ENCODE measurements at regions not wholly inside any gene's neighbourhood (a gene's known extent, or its start where the extent isn't known, plus 50 kb on each side); places are given as distances from the start of the nearest gene placed in this dataset.

DNA sequence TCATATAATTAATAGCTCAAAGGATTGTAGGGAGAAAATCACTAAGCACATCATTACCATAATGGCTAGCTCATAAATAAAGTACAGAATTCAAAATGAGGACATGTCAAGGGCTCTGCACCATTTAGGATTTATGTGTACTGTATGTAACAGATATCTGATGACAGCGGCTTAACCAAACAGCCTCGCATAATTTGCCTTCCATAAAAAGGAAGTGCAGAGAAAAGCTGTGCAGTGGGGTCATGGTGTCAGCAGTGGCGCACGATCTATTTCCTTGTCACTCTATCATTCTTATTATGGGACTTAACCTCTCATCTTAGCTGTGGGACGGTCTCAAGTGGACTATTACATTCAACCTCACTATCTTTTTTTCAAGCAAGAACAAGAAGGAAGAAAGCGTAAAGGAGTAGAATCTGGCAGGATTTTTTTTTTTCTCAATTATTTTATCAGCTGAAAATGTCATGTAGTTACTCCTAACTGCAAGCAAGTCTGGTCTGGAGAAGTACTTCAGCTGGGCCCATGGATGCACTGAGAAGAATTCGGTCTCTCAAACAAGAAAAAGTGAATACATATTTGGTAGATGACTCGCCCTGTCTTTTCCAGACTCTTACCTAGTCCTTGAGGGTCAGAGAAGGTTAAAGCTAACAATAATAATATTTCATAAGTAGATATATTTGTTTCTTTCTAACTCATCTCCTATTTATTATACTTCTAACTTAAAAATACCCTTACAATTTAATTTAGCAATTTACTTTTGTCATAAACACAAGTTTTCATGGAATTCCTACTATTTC, 94.6 kb downstream of the COX18 start:
- Histone ChIP-seq H3K27ac (no peak overlapping the region), H3K4me3 (no peak overlapping the region), H3K4me1 (no peaks in the 10 kb centered on the region), H3K27me3 (no peaks in the 10 kb centered on the region), H3K36me3 (no peaks in the 10 kb centered on the region), H3K9me3 (no peaks in the 10 kb centered on the region)
- no peak for DNase-seq (ENCODE audit: extremely low spot score in 2 of 2)
- intact Hi-C loops (cut with DNase I): no loop called here
- TF ChIP-seq POLR2AphosphoS5 (IDR thresholded peaks at IDR 0.05; ENCODE audit: insufficient read depth in 1 of 2, low read depth in 1 of 2): no peak
- no peak for TF ChIP-seq POLR2A (IDR thresholded peaks at IDR 0.05)
- TF ChIP-seq CTCF (IDR thresholded peaks at IDR 0.05): no peak

GRCh38 chr4:72971572-72971971, 97.9 kb downstream of the COX18 start:
- H3K36me3 ChIP-seq: no peaks in the 10 kb centered on the region
- H3K4me3 ChIP-seq: no peak overlapping the region
- intact Hi-C loops (cut with DNase I): no loop called here
- no peak for DNase-seq (ENCODE audit: extremely low spot score in 2 of 2)
- H3K27ac ChIP-seq: no peak overlapping the region
- H3K4me1 ChIP-seq: no peaks in the 10 kb centered on the region
- H3K9me3 ChIP-seq: no peaks in the 10 kb centered on the region
- no peaks in the 10 kb centered on the region for H3K27me3 ChIP-seq
- TF ChIP-seq POLR2A (IDR thresholded peaks at IDR 0.05): no peak
- TF ChIP-seq POLR2AphosphoS5 (IDR thresholded peaks at IDR 0.05; ENCODE audit: insufficient read depth in 1 of 2, low read depth in 1 of 2): no peak
- TF ChIP-seq CTCF (IDR thresholded peaks at IDR 0.05): no peak

DNA sequence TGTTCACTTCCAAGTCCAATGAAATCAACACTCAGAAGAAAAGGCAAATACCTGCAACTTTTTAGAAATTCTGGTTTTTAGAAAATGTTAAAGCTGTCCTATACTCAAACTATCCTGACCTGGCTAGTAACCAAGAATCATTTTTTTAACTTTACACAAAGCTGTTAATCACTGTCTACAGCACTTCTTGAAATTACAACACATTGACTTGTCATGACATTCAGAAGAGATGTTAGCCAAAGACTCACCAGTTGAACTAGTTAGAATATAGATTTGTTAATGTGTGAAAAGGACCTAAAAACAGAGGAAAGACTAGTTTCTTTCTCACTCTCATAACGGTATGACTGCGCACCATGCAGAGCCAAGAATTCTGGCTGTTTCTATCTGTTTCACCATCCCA, 98.8 kb downstream of the COX18 start:
- Histone ChIP-seq H3K4me3 (no peak overlapping the region), H3K27ac (no peak overlapping the region), H3K9me3 (no peaks in the 10 kb centered on the region), H3K36me3 (no peaks in the 10 kb centered on the region), H3K27me3 (no peaks in the 10 kb centered on the region), H3K4me1 (no peaks in the 10 kb centered on the region)
- intact Hi-C loops (cut with DNase I): no loop called here
- no peak for DNase-seq (ENCODE audit: extremely low spot score in 2 of 2)
- TF ChIP-seq POLR2A (IDR thresholded peaks at IDR 0.05) (no peak), CTCF (IDR thresholded peaks at IDR 0.05) (no peak), POLR2AphosphoS5 (IDR thresholded peaks at IDR 0.05; ENCODE audit: insufficient read depth in 1 of 2, low read depth in 1 of 2) (no peak)

DNA sequence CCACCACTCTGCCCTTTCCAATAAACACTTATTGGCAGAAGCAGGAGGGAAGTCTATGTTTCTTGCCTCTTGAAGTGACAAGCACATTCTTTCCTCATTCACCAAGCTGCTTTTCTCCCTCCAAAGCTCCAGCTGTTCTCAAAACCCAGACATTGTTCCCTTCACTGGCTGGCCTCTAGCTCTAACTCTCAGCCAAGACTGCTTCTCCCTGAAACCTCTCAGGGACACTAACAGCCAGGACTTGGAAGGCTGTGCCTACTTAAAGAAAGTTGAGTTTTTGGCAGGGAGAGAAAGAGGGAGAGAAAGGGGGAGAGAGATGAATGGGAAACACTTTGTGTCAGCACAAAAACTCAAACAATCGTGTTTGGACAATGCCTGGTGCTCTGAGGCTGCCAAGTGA, 99.5 kb downstream of the COX18 start:
- no peaks in the 10 kb centered on the region for H3K27me3 ChIP-seq
- no peaks in the 10 kb centered on the region for H3K36me3 ChIP-seq
- no peak for DNase-seq (ENCODE audit: extremely low spot score in 2 of 2)
- intact Hi-C loops (cut with DNase I): no loop called here
- no peaks in the 10 kb centered on the region for H3K9me3 ChIP-seq
- H3K4me3 ChIP-seq: no peak overlapping the region
- TF ChIP-seq POLR2AphosphoS5 (IDR thresholded peaks at IDR 0.05; ENCODE audit: insufficient read depth in 1 of 2, low read depth in 1 of 2) (no peak), POLR2A (IDR thresholded peaks at IDR 0.05) (no peak), CTCF (IDR thresholded peaks at IDR 0.05) (no peak)
- no peaks in the 10 kb centered on the region for H3K4me1 ChIP-seq
- no peak overlapping the region for H3K27ac ChIP-seq

- Histone ChIP-seq H3K4me1 (no peaks in the 10 kb centered on the region), H3K27ac (no peak overlapping the region), H3K4me3 (no peak overlapping the region), H3K9me3 (no peaks in the 10 kb centered on the region), H3K27me3 (no peaks in the 10 kb centered on the region), H3K36me3 (no peaks in the 10 kb centered on the region)
- intact Hi-C loops (cut with DNase I): no loop called here
- no peak for DNase-seq (ENCODE audit: extremely low spot score in 2 of 2)
- no peak for TF ChIP-seq CTCF (IDR thresholded peaks at IDR 0.05)
- TF ChIP-seq POLR2AphosphoS5 (IDR thresholded peaks at IDR 0.05; ENCODE audit: insufficient read depth in 1 of 2, low read depth in 1 of 2): no peak
- TF ChIP-seq POLR2A (IDR thresholded peaks at IDR 0.05): no peak
Observed at GRCh38 chr4:72966652-72967051, 102.9 kb downstream of the COX18 start.
